Stimulated activated naive CD8-positive, alpha-beta T cell treated with anti-CD3 and anti-CD28 coated beads, Interleukin-15, amount 100 ng/mL, for 72 hours (primary cell): ENCODE measurements at regions not wholly inside any gene's neighbourhood (a gene's known extent, or its start where the extent isn't known, plus 50 kb on each side); places are given as distances from the start of the nearest gene placed in this dataset.
A peak's percentile ranks its signal among the peaks of the same experiment; 100 is the strongest.

Experiments
- ATAC-seq: fragments of 150-1000 bp; cut with Tn5 transposase; 2 replicates; pipeline ENCODE4 v1.10.0; 2021; ENCODE audit warnings: mild to moderate bottlenecking, moderate library complexity
- DNase-seq, 2 donors: peaks; one replicate each; pipeline ENCODE4 v3.0.0; 2021 to 2022
- H3K27ac Mint-ChIP-seq, 2 donors: one replicate each; pipeline ENCODE4 v1.8.0; 2022; ENCODE audit warnings: mild to moderate bottlenecking in 2 of 2, mixed read lengths in 2 of 2, moderate library complexity in 2 of 2
- H3K27me3 Mint-ChIP-seq: one replicate; pipeline ENCODE4 v1.8.0; 2022; ENCODE audit warnings: mixed read lengths
- H3K4me1 Mint-ChIP-seq: one replicate; pipeline ENCODE4 v1.8.0; 2022; ENCODE audit warnings: mild to moderate bottlenecking, mixed read lengths
- H3K4me3 Mint-ChIP-seq, 2 donors: one replicate each; pipeline ENCODE4 v1.8.0; 2022; ENCODE audit warnings: mild to moderate bottlenecking in 2 of 2, mixed read lengths in 2 of 2, moderate library complexity in 1 of 2
- H3K9me3 Mint-ChIP-seq, 2 donors: one replicate each; pipeline ENCODE4 v1.8.0; 2022; ENCODE audit warnings: mixed read lengths in 2 of 2

- no peak overlapping the region for H3K27ac Mint-ChIP-seq
- no peaks in the 10 kb centered on the region for H3K27me3 Mint-ChIP-seq
- no peak for ATAC-seq
- no peak for DNase-seq
- H3K4me3 Mint-ChIP-seq = no peak overlapping the region
- no peaks in the 10 kb centered on the region for H3K4me1 Mint-ChIP-seq
- peaks cover 6 to 12% of the 10 kb centered on the region in 2 donors for H3K9me3 Mint-ChIP-seq
These were observed 389.5 kb upstream of the GRID2 start for GRCh38 chr4:91914176-91914804.

GRCh38 chr4:91916219-91916618, 387.5 kb upstream of the GRID2 start:
- Mint-ChIP-seq H3K4me1 (no peaks in the 10 kb centered on the region), H3K9me3 (peaks cover 9 to 20% of the 10 kb centered on the region in 2 donors), H3K27ac (no peak overlapping the region), H3K27me3 (no peaks in the 10 kb centered on the region), H3K4me3 (no peak overlapping the region)
- DNase-seq (no peak), ATAC-seq (no peak)

GRCh38 chr4:91924625-91925024, 379.1 kb upstream of the GRID2 start:
- H3K4me3 Mint-ChIP-seq = no peak overlapping the region
- H3K9me3 Mint-ChIP-seq = peaks cover 0 to 14% of the 10 kb centered on the region in 2 donors
- no peaks in the 10 kb centered on the region for H3K4me1 Mint-ChIP-seq
- H3K27me3 Mint-ChIP-seq = no peaks in the 10 kb centered on the region
- peak overlapping the region in 1 of 2 donors; percentile 33 for H3K27ac Mint-ChIP-seq
- ATAC-seq (no peak), DNase-seq (no peak)

- Mint-ChIP-seq H3K27ac (no peak overlapping the region), H3K9me3 (peaks cover 0 to 5% of the 10 kb centered on the region in 2 donors), H3K27me3 (no peaks in the 10 kb centered on the region), H3K4me1 (no peaks in the 10 kb centered on the region), H3K4me3 (no peak overlapping the region)
- ATAC-seq = no peak
- no peak for DNase-seq
These were observed 368.5 kb upstream of the GRID2 start for GRCh38 chr4:91935217-91935616.

- Mint-ChIP-seq H3K27me3 (no peaks in the 10 kb centered on the region), H3K4me3 (no peak overlapping the region), H3K27ac (no peak overlapping the region), H3K9me3 (peaks cover 0 to 5% of the 10 kb centered on the region in 2 donors), H3K4me1 (no peaks in the 10 kb centered on the region)
- no peak for ATAC-seq
- no peak for DNase-seq
These were observed 367.5 kb upstream of the GRID2 start for GRCh38 chr4:91936311-91936710.

GRCh38 chr4:91957963-91958362, 345.8 kb upstream of the GRID2 start:
- ATAC-seq (no peak), DNase-seq (no peak)
- Mint-ChIP-seq H3K4me1 (no peaks in the 10 kb centered on the region), H3K27me3 (no peaks in the 10 kb centered on the region), H3K27ac (peak overlapping the region in 1 of 2 donors; percentile 30), H3K9me3 (peaks cover 7 to 8% of the 10 kb centered on the region in 2 donors), H3K4me3 (no peak overlapping the region)

GRCh38 chr4:91958596-91958995, 345.2 kb upstream of the GRID2 start:
- Mint-ChIP-seq H3K27ac (no peak overlapping the region), H3K27me3 (no peaks in the 10 kb centered on the region), H3K9me3 (peaks cover 7 to 8% of the 10 kb centered on the region in 2 donors), H3K4me1 (no peaks in the 10 kb centered on the region), H3K4me3 (no peak overlapping the region)
- DNase-seq = no peak
- ATAC-seq = no peak

- ATAC-seq = no peak
- no peak for DNase-seq
- no peak overlapping the region for H3K4me3 Mint-ChIP-seq
- no peaks in the 10 kb centered on the region for H3K27me3 Mint-ChIP-seq
- H3K4me1 Mint-ChIP-seq = no peaks in the 10 kb centered on the region
- H3K27ac Mint-ChIP-seq = no peak overlapping the region
- peaks cover 0 to 8% of the 10 kb centered on the region in 2 donors for H3K9me3 Mint-ChIP-seq
These were observed 342.3 kb upstream of the GRID2 start for GRCh38 chr4:91961504-91961903.

GRCh38 chr4:91963486-91963885, 340.3 kb upstream of the GRID2 start:
- H3K4me1 Mint-ChIP-seq = no peaks in the 10 kb centered on the region
- peaks cover 0 to 8% of the 10 kb centered on the region in 2 donors for H3K9me3 Mint-ChIP-seq
- no peak for DNase-seq
- no peak for ATAC-seq
- no peaks in the 10 kb centered on the region for H3K27me3 Mint-ChIP-seq
- H3K4me3 Mint-ChIP-seq = no peak overlapping the region
- no peak overlapping the region for H3K27ac Mint-ChIP-seq

GRCh38 chr4:91965166-91965565, 338.6 kb upstream of the GRID2 start:
- DNase-seq (no peak), ATAC-seq (no peak)
- Mint-ChIP-seq H3K9me3 (peaks cover 0 to 4% of the 10 kb centered on the region in 2 donors), H3K27ac (no peak overlapping the region), H3K4me3 (no peak overlapping the region), H3K4me1 (no peaks in the 10 kb centered on the region), H3K27me3 (no peaks in the 10 kb centered on the region)

GRCh38 chr4:91973479-91974153, 330.1 kb upstream of the GRID2 start:
- Mint-ChIP-seq H3K27ac (no peak overlapping the region), H3K9me3 (peaks cover 0 to 12% of the 10 kb centered on the region in 2 donors), H3K27me3 (no peaks in the 10 kb centered on the region), H3K4me1 (no peaks in the 10 kb centered on the region), H3K4me3 (no peak overlapping the region)
- DNase-seq = no peak
- no peak for ATAC-seq

- Mint-ChIP-seq H3K9me3 (no peaks in the 10 kb centered on the region), H3K4me3 (no peak overlapping the region), H3K4me1 (no peaks in the 10 kb centered on the region), H3K27me3 (no peaks in the 10 kb centered on the region), H3K27ac (no peak overlapping the region)
- no peak for ATAC-seq
- no peak for DNase-seq
These were observed 319.3 kb upstream of the GRID2 start for GRCh38 chr4:91984466-91984865.

- H3K27ac Mint-ChIP-seq = no peak overlapping the region
- ATAC-seq (no peak), DNase-seq (no peak)
- peaks cover 0 to 9% of the 10 kb centered on the region in 2 donors for H3K9me3 Mint-ChIP-seq
- no peak overlapping the region for H3K4me3 Mint-ChIP-seq
- H3K27me3 Mint-ChIP-seq = no peaks in the 10 kb centered on the region
- no peaks in the 10 kb centered on the region for H3K4me1 Mint-ChIP-seq
These were observed 313.9 kb upstream of the GRID2 start for GRCh38 chr4:91989914-91990313.

- ATAC-seq (no peak), DNase-seq (no peak)
- H3K27me3 Mint-ChIP-seq = no peaks in the 10 kb centered on the region
- H3K4me3 Mint-ChIP-seq = no peak overlapping the region
- no peaks in the 10 kb centered on the region for H3K4me1 Mint-ChIP-seq
- no peak overlapping the region for H3K27ac Mint-ChIP-seq
- peaks cover 0 to 10% of the 10 kb centered on the region in 2 donors for H3K9me3 Mint-ChIP-seq
These were observed 313.0 kb upstream of the GRID2 start for GRCh38 chr4:91990726-91991125.

- Mint-ChIP-seq H3K27me3 (no peaks in the 10 kb centered on the region), H3K9me3 (peaks cover 0 to 15% of the 10 kb centered on the region in 2 donors), H3K4me1 (no peaks in the 10 kb centered on the region), H3K27ac (no peak overlapping the region), H3K4me3 (no peak overlapping the region)
- ATAC-seq = no peak
- DNase-seq = no peak
These were observed 306.7 kb upstream of the GRID2 start for GRCh38 chr4:91997045-91997444.

- Mint-ChIP-seq H3K27ac (no peak overlapping the region), H3K9me3 (peaks cover 5 to 8% of the 10 kb centered on the region in 2 donors), H3K4me3 (no peak overlapping the region), H3K4me1 (no peaks in the 10 kb centered on the region), H3K27me3 (no peaks in the 10 kb centered on the region)
- DNase-seq = no peak
- no peak for ATAC-seq
These were observed 290.6 kb upstream of the GRID2 start for GRCh38 chr4:92012899-92013867.
